ENCODE measurements at regions not wholly inside any gene's neighbourhood (a gene's known extent, or its start where the extent isn't known, plus 50 kb on each side); places are given as distances from the start of the nearest gene placed in this dataset.

GRCh38 chr2:166805753-166806152, 82.5 kb upstream of the XIRP2 start:
- TF ChIP-seq CTCF (IDR thresholded peaks at IDR 0.05; ENCODE audit: extremely low read depth in 1 of 2, insufficient read depth in 1 of 2, low read depth in 1 of 2, low read length in 2 of 2) (no peak), POLR2AphosphoS5 (IDR thresholded peaks at IDR 0.05; ENCODE audit: insufficient read depth, low read depth, low read length) (no peak), MAX (IDR thresholded peaks at IDR 0.05; ENCODE audit: insufficient read depth, insufficient read length) (no peak), MYC (IDR thresholded peaks at IDR 0.05; ENCODE audit: low read depth, low read length) (no peak), GATA2 (IDR thresholded peaks at IDR 0.05; ENCODE audit: insufficient read depth, insufficient read length, low read depth, low read length) (no peak), JUN (IDR thresholded peaks at IDR 0.05; ENCODE audit: borderline replicate concordance, insufficient read depth, insufficient read length, low read depth) (no peak)
